ENCODE measurements at regions not wholly inside any gene's neighbourhood (a gene's known extent, or its start where the extent isn't known, plus 50 kb on each side); places are given as distances from the start of the nearest gene placed in this dataset.

GRCh38 chr3:106860182-106860581, 517.1 kb upstream of the CCDC54 start:
- Histone ChIP-seq H3F3A (ENCODE audit: low read depth) (no peaks in the 10 kb centered on the region), H4K20me1 (ENCODE audit: insufficient read depth, low read length, poor library complexity, severe bottlenecking) (no peaks in the 10 kb centered on the region), H3K79me2 (ENCODE audit: insufficient read depth, low read length) (no peaks in the 10 kb centered on the region), H3K36me3 (ENCODE audit: insufficient read depth, low read length) (no peaks in the 10 kb centered on the region), H3K4me2 (ENCODE audit: low read depth, low read length, poor library complexity, severe bottlenecking) (no peak overlapping the region), H3K4me3 (ENCODE audit: low read length, poor library complexity, severe bottlenecking) (no peak overlapping the region), H2AFZ (ENCODE audit: low read length) (no peak overlapping the region; the same call in 1 of the 2 replicates), H3K9ac (ENCODE audit: low read depth, low read length, poor library complexity, severe bottlenecking) (no peak overlapping the region), H3K27me3 (ENCODE audit: insufficient read depth, low read length, poor library complexity, severe bottlenecking) (no peaks in the 10 kb centered on the region), H3K9me3 (ENCODE audit: insufficient read depth, low read depth, low read length) (peaks cover 10% of the 10 kb centered on the region), H3K9me2 (replicated peaks; ENCODE audit: low read depth, low read length) (no peaks in the 10 kb centered on the region), H3K4me1 (ENCODE audit: insufficient read depth, low read length, poor library complexity, severe bottlenecking) (peaks cover 42% of the 10 kb centered on the region)
- TF ChIP-seq EZH2phosphoT487 (IDR thresholded peaks at IDR 0.05; ENCODE audit: borderline replicate concordance) (no peak), CTCF (conservative IDR thresholded peaks at IDR 0.05; ENCODE audit: low read length) (no peak)

GRCh38 chr3:106862067-106862466, 515.2 kb upstream of the CCDC54 start:
- no peak; the same call in 1 of the 2 replicates for TF ChIP-seq CTCF (conservative IDR thresholded peaks at IDR 0.05; ENCODE audit: low read length)
- TF ChIP-seq EZH2phosphoT487 (IDR thresholded peaks at IDR 0.05; ENCODE audit: borderline replicate concordance) = no peak
- Histone ChIP-seq H3K36me3 (ENCODE audit: insufficient read depth, low read length) (no peaks in the 10 kb centered on the region), H3K9me2 (replicated peaks; ENCODE audit: low read depth, low read length) (no peaks in the 10 kb centered on the region), H3K4me1 (ENCODE audit: insufficient read depth, low read length, poor library complexity, severe bottlenecking) (peaks cover 42% of the 10 kb centered on the region), H3K79me2 (ENCODE audit: insufficient read depth, low read length) (no peaks in the 10 kb centered on the region), H2AFZ (ENCODE audit: low read length) (peak overlapping the region; percentile 2; the same call in 1 of the 2 replicates), H3K27me3 (ENCODE audit: insufficient read depth, low read length, poor library complexity, severe bottlenecking) (no peaks in the 10 kb centered on the region), H3K4me2 (ENCODE audit: low read depth, low read length, poor library complexity, severe bottlenecking) (no peak overlapping the region), H3K9me3 (ENCODE audit: insufficient read depth, low read depth, low read length) (0 out of 2 replicates have a peak, but pooled peaks cover 3% of the 10 kb centered on the region), H4K20me1 (ENCODE audit: insufficient read depth, low read length, poor library complexity, severe bottlenecking) (no peaks in the 10 kb centered on the region), H3K4me3 (ENCODE audit: low read length, poor library complexity, severe bottlenecking) (no peak overlapping the region), H3K9ac (ENCODE audit: low read depth, low read length, poor library complexity, severe bottlenecking) (no peak overlapping the region), H3F3A (ENCODE audit: low read depth) (no peaks in the 10 kb centered on the region)

GRCh38 chr3:106877627-106878026, 499.6 kb upstream of the CCDC54 start:
- Histone ChIP-seq H3K9me2 (replicated peaks; ENCODE audit: low read depth, low read length) (no peaks in the 10 kb centered on the region), H3K36me3 (ENCODE audit: insufficient read depth, low read length) (no peaks in the 10 kb centered on the region), H3K9ac (ENCODE audit: low read depth, low read length, poor library complexity, severe bottlenecking) (peak overlapping the region; percentile 60), H3K4me2 (ENCODE audit: low read depth, low read length, poor library complexity, severe bottlenecking) (peak overlapping the region; percentile 47), H4K20me1 (ENCODE audit: insufficient read depth, low read length, poor library complexity, severe bottlenecking) (no peaks in the 10 kb centered on the region), H3K9me3 (ENCODE audit: insufficient read depth, low read depth, low read length) (peaks cover 13% of the 10 kb centered on the region; the same call in 1 of the 2 replicates), H3F3A (ENCODE audit: low read depth) (peaks cover 13% of the 10 kb centered on the region; the same call in 1 of the 2 replicates), H2AFZ (ENCODE audit: low read length) (peak overlapping the region; percentile 16; the same call in 1 of the 2 replicates), H3K27me3 (ENCODE audit: insufficient read depth, low read length, poor library complexity, severe bottlenecking) (no peaks in the 10 kb centered on the region), H3K4me3 (ENCODE audit: low read length, poor library complexity, severe bottlenecking) (peak overlapping the region; percentile 45), H3K79me2 (ENCODE audit: insufficient read depth, low read length) (no peaks in the 10 kb centered on the region), H3K4me1 (ENCODE audit: insufficient read depth, low read length, poor library complexity, severe bottlenecking) (peaks cover 55% of the 10 kb centered on the region)
- TF ChIP-seq CTCF (conservative IDR thresholded peaks at IDR 0.05; ENCODE audit: low read length) (no peak), EZH2phosphoT487 (IDR thresholded peaks at IDR 0.05; ENCODE audit: borderline replicate concordance) (no peak)
